NCI-H1105 treated with DMSO at 0.1 percent for 48 hours (cell line): ENCODE measurements at regions not wholly inside any gene's neighbourhood (a gene's known extent, or its start where the extent isn't known, plus 50 kb on each side); places are given as distances from the start of the nearest gene placed in this dataset.

Source experiments
- DNase-seq: peaks from one replicate; lab custom pipeline; 2025; lab: John Stamatoyannopoulos, UW

DNA sequence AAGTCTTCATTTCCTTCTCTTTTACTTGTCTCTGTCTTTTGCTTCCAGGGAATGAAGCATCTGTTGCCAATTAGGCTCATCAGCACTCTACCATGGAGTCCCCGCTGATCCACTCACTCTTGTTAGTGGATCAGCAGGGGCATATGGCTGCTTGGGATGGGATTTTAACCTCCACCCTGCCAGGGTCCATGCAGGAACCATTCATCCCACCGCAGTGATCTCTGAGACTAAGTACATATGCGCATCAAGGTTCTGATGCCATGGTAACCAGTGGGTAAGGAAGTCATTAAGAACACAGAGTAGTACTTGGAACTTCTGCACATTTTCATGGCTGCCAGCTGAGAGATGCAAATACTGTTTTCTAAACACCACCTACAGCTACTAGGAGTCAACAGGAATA lies 374.0 kb upstream of the ALCAM start:
- no peak for DNase-seq

DNA sequence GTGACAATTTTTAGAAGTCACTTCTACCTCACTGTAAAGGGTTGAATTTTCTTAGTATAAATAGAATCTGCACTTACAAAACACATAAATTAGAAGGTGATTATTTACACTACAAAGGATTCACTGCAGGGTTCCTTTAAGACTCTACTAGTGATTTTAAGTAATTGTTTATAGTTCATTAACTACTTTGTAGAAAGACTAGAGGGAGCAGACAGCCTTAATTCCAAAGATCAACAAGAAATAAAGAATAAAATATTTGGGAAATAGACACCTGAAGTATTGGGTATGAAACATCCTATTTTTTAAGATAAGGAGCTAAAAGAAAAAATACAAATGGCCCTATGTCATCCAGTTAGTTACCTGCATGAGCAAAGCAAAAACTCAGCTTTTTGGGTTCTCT lies 360.5 kb upstream of the ALCAM start:
- no peak for DNase-seq

DNA sequence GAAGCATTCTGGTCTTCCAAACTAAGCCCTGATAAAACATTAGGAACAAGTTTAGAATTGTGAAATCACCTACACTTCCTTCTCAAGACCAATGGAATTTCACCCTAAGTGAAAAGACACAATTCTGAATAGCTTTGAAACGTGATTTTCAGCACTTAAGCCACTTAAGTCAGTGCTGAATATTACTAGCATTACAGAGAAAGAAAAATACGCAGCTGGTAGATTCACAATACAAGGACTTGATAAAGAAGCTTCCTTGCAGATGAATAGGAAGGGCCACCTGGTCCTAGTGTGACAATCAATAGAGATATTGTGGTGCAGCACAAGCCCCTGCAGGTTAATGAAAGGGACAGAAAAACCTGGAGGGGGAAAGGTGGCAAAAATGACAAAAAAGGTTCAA lies 353.1 kb upstream of the ALCAM start:
- DNase-seq = no peak

DNA sequence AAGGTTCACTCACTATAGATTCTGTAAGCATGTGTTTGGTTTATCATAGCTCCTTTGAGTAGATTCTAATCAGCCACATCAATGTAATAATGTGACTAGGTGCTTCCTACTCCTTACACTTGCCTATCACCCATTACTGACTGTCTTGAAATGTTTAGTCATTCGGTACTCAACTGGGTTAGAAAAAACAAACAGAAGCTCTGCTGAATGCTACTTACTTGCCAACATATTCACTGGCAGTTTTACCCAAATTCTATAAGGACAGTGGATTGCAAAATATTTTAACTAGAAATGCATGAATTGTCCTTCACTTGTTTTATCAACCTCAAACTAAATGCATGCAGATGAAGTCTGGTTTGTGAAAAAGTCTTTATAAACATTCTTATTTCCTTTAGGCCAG lies 352.1 kb upstream of the ALCAM start:
- no peak for DNase-seq

DNA sequence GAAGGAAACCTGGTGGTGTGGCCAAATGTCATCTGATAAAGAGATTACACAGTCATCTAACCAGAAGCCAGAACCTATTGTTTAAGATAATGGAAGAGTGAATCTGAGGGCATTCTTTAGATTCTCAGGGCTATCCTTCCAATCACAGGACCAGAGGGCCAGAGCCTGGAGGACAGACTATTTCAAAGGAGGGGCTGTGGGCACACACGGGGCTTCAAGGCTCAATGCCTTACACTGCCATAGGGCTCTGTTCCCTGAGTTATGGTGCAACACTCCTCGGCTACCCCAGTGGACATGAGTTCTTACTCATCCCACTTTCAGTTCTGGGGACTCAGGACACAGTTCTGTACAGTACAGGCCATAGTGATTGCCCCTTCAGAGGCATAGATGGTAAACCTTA lies 343.9 kb upstream of the ALCAM start:
- no peak for DNase-seq

DNA sequence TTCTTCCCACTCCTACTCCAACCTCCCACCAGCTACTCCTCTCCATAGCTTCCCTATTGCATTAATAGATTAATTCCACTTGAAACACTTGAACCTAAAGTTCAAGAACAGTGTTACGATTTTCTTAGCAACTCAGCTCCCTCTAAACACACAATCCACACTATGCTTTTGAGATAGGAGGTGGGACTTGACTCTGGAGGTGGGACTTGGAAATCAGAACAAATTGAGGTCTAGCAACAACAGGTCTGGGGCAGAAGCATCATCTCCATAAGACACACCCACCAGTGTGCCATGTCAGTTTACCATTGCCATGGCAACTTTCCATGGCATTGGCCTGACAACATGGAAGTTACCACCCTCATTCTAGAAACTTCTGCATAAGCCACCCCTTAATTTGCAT lies 336.5 kb upstream of the ALCAM start:
- no peak for DNase-seq

DNA sequence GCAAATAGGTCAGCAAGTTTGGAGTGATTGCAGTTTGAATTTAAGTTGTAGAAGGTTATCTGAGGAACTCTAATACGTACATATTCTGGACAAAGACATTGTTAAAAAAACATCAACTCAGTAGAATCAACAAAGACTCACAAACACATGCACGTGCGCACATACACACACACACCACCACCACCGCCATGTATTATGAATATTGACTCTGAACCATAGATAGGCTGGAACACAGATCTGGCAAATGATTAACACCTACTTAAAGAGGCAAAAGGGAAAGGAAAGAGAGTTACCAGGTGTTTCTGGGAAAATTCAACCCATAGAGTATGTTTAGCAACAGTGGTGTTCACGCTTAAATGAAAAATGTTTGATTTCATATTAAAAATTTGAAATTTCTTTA lies 334.2 kb upstream of the ALCAM start:
- no peak for DNase-seq

DNA sequence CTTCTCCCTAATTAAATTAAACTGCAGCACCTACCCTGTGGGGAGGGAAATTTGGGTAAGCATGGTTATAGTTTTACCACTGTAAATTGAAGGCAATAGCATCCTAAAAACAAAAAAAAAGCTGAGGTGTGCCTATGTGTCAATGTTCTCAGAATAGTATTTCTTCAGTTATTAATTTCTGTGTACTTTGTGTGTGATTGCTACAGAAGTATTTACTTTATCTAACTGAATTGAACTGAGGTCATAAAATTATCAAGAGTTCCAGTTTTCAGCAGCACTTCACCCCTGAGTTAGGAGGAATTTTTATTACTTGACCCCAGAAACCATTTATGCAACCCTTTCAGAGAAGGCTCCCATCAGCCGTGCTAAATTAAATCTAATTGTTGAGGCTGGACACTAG lies 333.6 kb upstream of the ALCAM start:
- no peak for DNase-seq

DNA sequence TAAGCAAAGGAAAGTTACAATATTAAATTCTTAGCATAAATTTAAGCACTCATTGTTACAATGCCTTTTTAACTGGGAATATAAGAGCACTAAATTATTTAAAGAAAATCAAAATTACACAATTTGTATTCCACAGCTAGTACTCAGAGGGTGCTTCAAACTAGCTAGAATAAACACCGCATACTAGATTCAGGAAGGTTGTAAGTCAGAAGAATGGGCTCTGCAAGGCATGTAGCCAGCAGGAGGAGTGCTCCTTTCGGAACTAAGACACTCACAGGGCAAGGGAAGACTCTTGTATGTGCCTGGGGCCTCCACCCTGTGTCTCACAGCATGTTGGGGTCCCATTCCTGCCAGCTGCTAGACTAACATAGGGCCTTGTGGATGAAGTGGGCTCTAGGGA lies 327.7 kb upstream of the ALCAM start:
- no peak for DNase-seq

DNA sequence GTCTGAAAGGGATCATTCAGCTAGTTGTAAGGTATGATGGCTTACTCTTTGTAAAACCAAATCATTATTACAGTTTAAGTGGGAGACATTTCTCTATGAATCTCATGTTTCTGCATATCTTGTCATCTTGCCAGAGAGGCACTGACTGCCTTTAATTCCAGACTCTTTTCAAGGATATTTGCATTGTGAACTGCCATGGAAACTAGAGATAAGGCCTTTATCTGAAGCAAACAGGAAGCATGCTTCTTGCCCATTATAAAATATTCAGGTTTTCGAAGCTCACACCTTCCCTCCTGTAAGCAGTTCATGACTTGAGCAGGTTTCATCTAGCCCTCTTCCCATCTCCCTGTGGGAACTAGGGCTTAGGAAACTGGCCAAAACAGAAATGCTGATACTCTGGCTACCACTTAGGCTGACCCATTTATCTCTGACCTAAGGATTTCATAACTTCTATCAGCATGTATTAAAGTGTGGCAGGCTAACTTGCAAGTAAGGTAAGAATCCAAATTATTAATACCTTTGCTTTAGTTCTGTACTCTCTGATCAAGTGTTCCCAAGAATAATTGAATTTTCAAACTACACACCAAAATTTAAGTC lies 326.6 kb upstream of the ALCAM start:
- DNase-seq = peak; percentile 19

DNA sequence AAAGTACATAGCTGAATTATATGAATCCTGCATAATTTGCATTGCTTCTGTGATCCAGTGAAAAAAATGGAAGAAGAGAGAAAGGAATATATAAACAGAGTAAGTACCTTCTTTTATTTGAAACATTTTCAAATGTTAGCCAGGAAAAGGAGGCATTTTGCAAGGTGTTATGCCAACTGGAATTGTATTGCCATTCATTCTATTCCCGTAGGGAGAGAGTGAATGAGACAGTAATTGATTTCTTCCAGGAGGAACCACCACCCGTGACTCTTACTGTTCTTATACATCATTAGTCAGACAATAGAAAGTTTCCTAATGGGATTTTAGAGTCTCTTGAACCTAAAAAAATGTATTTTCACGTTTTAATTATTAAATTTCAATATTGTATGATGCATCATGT lies 324.1 kb upstream of the ALCAM start:
- DNase-seq = no peak

DNA sequence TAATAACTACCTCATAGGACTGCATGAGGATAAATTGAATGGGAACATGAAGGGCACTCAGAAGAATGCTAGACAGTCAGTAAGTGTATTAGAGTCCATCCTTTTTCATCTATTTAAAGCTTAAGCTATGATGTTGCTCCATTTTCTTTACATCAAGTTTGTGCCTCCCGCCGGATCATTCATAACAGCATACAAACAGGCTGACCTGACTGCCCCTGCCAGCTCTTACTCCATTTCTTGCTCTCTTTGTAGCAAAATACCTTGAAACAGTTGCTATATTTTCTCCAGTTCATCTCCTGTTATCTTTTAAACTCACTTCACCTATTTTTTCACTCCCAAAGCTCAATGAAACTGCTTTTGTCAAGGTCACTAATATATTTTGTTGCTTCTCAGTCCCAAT lies 315.6 kb upstream of the ALCAM start:
- no peak for DNase-seq

DNA sequence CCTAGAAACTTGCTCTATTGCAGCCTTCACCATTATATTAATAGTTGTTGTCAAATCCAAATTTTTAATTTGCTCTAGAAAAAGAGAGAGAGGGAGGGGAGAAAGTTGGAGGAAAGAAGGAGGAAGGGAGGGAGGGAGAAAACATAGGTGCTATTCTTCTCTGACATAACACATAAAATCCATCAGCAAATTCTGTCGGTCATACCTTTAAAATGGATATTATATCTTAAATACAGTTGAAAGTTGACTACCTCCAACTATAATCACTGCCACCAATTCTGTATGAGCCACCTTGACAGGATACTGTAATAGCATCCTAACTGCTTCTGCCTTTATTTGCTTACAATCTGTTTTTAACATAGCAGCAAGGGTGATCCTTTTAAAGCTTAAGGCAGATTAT lies 314.7 kb upstream of the ALCAM start:
- DNase-seq = no peak

DNA sequence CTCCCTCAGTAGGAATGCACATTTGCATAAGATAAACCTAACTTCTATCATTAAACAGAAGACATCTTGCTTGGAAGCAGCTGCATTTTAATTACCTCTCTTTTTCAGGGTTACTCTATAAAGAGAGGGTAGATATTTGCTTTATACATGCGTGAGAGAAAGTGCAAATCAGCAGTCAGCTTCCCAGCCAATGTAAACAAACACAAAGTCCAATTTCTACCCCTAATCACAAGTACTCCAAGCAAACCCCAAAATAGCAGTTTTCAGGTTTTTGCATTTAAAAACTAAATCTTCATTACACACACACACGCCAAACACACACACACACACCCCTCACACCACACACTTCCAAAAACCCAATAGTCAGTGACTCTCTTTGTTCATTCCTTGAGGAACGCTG lies 303.9 kb upstream of the ALCAM start:
- DNase-seq = peak; percentile 68

DNA sequence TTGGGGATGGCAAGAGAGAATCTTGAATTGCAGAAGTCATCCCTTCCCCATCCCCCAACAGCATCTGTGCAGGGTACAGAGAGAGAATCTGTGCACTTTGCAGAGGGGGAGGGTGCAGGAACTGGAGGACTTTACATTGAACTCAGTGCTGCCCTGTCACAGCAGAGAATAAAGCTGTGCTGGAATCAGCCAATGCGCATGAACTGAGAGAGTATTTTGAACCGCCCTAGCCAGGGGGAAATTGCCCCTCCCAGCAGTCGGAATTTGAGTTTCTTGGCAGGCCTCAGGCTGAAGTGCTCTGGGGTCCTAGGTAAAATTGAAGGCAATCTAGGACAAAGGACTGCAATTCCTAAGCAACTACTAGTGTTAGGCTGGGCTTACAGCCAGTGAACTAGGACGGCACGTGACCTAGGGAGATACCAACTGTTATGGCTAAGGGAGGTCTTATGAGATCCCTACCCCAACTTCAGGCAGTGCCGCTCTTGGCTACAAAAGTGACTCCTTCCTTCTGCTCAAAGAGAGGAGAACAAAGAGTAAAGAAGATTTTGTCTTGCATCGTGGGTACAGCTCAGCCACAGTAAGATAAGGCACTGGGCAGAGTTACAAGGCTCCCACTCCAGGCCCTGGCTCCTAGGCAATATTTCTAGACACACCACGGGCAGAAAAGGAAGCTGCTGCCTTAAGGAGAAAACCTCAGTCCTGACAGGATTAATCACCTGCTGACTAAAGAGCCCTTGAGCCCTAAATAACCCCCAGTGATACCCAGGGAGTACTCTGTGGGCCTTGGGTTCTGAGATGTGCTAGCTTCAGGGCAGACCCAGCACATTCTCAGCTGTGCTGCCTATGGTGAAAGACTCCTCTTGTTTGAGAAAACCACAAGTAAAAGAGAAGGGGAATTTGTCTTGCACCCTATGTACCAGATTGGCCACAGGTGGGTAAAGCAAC lies 300.5 kb upstream of the ALCAM start:
- DNase-seq = no peak

DNA sequence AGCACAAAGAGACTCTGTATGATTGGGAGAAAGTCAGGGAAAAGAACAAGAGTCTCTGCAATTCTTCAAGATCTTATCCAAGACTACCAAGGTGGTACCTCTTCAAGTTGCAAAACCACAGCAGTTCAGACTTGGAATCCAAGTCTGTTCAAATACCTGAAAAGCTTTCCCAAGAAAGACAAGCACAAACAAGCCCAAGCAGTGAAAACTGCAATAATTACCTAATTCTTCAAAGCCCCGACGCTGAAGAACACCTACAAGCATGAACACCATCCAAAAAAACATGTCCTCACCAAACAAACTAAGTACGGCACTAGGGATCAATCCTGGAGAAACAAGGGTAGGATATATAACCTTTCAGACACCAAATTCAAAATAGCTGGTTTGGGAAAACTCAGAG lies 299.3 kb upstream of the ALCAM start:
- no peak for DNase-seq

DNA sequence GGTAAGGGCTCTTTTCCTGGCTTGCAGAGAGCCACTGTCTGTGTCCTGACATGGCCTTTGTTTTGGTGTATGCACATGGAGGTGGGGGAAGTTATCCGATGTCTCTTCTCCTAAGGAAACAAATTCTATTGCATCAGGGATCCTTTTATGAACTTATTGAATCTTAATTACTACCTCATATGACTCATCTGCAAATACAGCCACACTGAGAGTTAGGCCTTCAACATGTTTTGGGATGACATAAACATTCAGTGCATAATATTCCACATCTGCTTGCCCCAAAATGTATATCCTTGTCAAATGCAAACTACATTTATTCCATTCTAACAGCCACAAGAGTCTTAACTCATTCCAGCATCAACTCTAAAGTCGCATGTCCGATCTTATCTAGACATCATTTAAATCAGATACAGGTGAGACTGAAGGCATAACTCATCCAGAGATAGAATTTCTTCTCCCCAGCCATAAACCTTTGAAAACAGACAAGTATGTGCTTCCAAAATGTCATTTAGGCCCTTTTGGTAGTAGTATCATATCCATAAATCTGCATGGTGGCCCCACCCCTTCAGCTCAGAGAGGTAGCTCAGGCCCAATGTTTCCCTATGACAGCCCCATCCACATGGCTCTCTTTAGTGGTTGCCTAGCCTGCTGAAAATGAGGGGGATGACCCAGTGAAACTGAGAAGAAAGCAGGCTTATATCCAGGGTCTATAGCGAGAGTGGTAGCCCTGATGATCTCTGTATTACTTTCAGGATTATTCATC lies 289.5 kb upstream of the ALCAM start:
- no peak for DNase-seq

DNA sequence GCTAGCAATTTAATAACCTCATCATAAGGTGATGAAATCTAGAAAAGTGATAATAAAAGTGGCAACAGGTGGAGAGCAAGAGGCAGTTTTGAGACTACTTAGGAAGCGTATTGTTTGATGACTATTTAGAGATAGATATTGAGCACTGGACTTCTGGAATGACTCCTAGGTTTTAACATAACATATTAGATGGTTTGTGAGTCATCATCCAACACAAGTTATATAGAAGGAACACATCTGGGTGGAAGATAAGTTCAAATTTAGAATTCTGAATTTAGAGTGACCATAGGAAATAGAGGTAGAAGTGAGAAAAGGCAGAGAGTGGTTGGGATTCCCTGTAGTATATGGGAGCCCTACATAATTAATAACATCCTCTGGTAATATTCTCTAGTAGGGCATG lies 282.8 kb upstream of the ALCAM start:
- DNase-seq = no peak

DNA sequence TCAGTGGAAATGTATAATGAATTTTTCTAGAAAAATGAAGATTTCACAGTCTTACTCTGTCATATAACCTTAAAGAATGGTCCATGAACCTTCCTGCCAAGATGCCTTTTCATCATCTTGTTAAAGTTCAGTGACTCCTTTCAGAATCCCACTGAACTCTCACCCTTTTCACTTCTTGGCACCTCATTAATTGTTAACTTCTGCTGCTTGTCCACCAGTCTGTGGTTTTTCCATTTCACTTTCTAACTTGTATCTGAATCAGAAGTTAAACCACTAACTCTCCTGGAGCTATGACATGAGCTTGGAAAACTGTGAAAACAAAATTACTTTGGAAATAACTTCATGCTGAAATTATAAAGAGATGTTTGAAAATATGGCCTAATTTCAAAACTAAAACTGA lies 281.2 kb upstream of the ALCAM start:
- DNase-seq = no peak

DNA sequence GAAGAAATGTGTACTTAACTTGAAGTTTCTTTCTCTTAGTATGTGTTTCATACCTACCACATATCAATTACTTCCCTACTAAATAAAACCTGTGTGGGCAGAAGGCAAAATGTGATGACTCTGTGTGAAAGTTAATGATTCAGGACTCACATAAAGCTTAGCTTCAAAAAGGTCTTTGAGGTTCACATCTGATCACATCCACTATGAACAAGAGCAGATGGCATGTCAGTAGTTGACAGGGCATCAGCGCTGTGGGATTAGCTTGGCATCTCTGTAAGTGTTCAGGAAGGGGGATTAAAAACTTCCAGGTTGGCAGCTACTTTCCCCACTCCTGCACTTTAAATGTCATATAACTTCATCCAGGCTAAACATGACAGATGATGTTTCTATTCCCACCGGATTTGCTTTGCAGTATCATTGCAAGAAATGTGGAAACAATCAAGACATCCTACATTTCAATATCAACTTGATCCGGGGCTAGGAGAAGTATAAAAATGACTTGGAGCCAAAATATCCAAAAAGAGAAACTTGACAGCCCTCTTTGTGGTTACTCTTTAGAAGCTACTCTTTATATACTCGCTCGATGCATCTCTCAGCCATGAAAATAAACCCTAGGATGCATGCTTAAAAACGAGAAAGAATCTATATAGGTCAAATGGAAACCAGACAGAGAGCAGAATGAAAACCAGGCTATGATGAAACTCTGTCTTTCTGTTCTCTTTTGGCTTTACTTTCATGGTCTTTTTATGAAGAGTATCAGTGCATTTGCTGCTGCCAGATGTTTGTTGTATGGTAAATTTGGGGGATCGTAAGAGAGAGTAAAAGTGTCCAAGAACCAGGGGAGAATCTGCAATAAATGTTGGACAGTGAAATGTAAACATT lies 273.1 kb upstream of the ALCAM start:
- no peak for DNase-seq

DNA sequence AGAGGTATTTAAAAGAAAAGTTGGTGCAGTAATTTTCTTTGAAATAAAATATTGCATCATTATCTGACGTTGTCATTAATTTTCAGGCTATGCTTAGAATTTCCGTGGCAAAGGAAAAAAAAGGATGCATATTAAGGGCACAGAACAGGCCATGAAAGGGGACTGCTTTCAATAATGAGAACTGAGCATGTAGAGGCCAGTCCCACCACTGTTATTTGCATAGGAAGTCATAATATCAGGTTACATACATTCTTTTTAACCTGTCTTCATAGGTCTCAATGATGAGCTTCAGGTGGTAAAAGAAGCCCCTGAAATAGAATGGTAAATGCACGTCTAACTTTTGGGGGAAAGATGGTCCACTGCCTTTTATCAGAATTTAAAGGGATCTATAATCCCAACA lies 272.1 kb upstream of the ALCAM start:
- peak; percentile 53 for DNase-seq

DNA sequence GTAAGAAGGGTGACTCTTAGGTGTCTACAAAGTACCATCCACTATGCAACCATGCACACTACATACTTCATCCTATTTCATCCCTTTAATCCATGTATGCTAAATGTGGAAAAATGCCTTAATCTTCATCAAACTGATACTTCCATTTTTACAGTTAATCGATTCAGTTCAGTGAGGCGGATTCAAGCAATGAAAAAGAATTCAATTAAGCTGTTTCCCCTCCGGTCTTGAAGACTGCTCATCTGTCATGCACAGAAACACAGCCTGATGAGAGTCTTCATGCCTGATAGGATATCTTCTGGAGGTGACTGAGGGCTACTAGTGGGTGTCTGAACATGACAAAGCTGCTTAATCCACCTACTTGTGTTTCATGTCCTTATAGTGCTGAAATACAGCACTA lies 270.6 kb upstream of the ALCAM start:
- no peak for DNase-seq
